ENCODE measurements at regions not wholly inside any gene's neighbourhood (a gene's known extent, or its start where the extent isn't known, plus 50 kb on each side); places are given as distances from the start of the nearest gene placed in this dataset.
"Not testable (repeated sequence)": the region's sequence is repeated elsewhere in the genome, so short reads cannot be mapped to it uniquely, and the experiment has no call there.

DNA sequence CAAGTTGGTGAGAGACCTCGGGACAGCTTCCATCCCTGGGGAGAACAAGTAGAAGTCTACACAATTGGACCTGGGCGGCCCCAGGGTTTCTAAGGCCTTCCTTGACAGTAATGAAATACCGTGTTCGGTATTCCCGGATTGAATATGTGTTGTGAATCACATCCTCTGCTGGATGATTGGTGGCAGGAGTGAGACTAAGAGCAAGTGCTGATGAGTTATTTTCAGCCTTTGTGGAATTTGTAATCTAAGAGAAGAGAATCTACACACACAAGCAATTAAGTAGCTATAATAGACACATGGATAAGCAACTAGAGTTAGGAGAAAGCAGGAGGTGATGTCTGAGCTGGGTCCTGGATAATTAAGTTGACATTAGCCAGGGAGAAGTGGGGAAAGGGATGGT, 64.8 kb upstream of the VWC2 start:
- Mint-ChIP-seq H3K4me1 (no peaks in the 10 kb centered on the region), H3K4me3 (no peak overlapping the region), H3K27me3 (peaks cover 0 to 5% (median 0%) of the 10 kb centered on the region in 5 donors), H3K9me3 (peaks cover 0 to 2% (median 0%) of the 10 kb centered on the region in 11 donors), H3K27ac (no peak overlapping the region), H3K36me3 (no peaks in the 10 kb centered on the region)
- H3K9me3 ChIP-seq (ENCODE audit: control insufficient read depth in 2 of 3, low read length in 3 of 3), result no peaks in the 10 kb centered on the region
- no peak for DNase-seq
- H3K4me3 ChIP-seq (ENCODE audit: low read length), result no peak overlapping the region
- POLR2A ChIA-PET, result no interaction called here
- CTCF ChIA-PET, result no interaction called here
- H3K27me3 ChIP-seq (ENCODE audit: control insufficient read depth in 2 of 2, insufficient read depth in 2 of 2, low read length in 2 of 2), result no peaks in the 10 kb centered on the region
- intact Hi-C loops (cut with micrococcal nuclease), result no loop called here
- ATAC-seq, result no peak
- no peaks in the 10 kb centered on the region for H3K36me3 ChIP-seq (ENCODE audit: control insufficient read depth in 2 of 3, insufficient read depth in 3 of 3, low read length in 3 of 3)
- no peak overlapping the region for H3K27ac ChIP-seq (ENCODE audit: low read depth, low read length)
- H3K4me1 ChIP-seq (ENCODE audit: control insufficient read depth in 2 of 2, insufficient read depth in 2 of 2, low read length in 2 of 2), result no peaks in the 10 kb centered on the region

DNA sequence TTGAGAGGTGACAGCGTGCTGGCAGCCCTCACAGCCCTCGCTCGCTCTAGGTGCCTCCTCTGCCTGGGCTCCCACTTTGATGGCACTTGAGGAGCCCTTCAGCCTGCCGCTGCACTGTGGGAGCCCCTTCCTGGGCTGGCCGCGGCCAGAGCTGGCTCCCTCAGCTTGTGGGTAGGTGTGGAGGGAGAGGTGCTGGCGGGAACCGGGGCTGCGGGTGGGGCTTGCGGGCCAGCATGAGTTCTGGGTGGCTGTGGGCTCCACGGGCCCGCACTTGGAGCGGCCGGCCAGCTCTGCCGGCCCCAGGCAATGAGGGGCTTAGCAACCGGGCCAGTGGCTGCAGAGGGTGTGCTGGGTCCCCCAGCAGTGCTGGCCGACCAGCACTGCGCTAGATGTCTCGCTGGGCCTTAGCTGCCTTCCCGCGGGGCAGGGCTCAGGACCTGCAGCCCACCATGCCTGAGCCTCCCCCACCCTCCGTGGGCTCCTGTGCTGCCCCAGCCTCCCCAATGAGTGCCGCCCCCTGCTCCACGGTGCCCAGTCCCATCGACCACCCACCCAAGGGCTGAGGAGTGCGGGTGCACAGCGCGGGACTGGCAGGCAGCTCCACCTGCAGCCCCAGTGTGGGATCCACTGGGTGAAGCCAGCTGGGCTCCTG, 62.2 kb upstream of the VWC2 start:
- H3K9me3 ChIP-seq (ENCODE audit: control insufficient read depth in 2 of 3, low read length in 3 of 3); H3K9me3 Mint-ChIP-seq; H3K27ac ChIP-seq (ENCODE audit: low read depth, low read length); H3K27me3 Mint-ChIP-seq; POLR2A ChIA-PET; DNase-seq; H3K36me3 ChIP-seq (ENCODE audit: control insufficient read depth in 2 of 3, insufficient read depth in 3 of 3, low read length in 3 of 3); H3K36me3 Mint-ChIP-seq; ATAC-seq; H3K27me3 ChIP-seq (ENCODE audit: control insufficient read depth in 2 of 2, insufficient read depth in 2 of 2, low read length in 2 of 2); H3K27ac Mint-ChIP-seq; H3K4me3 ChIP-seq (ENCODE audit: low read length); H3K4me1 ChIP-seq (ENCODE audit: control insufficient read depth in 2 of 2, insufficient read depth in 2 of 2, low read length in 2 of 2); H3K4me3 Mint-ChIP-seq; intact Hi-C loops (cut with micrococcal nuclease); H3K4me1 Mint-ChIP-seq; CTCF ChIA-PET: not testable (repeated sequence)

DNA sequence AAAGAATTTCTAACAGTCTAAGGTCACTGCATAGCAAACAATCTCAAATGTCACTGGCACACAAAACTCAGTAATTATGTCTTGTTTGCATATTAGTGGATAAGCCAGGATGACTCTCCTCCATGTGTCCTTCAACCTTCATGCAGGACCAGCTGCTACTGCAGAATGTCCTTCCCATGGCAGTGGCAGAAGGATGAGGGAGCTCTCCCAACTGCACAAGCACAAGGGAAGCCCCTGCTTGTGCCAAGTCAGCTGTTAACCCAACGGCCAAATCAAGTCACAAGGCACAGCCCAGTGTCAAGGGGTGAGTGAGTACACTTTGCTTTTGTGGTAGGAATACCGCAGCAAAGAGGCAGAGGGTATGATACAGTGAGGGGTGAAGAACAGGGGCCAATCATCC, 59.3 kb upstream of the VWC2 start:
- H3K27ac Mint-ChIP-seq, result no peak overlapping the region

DNA sequence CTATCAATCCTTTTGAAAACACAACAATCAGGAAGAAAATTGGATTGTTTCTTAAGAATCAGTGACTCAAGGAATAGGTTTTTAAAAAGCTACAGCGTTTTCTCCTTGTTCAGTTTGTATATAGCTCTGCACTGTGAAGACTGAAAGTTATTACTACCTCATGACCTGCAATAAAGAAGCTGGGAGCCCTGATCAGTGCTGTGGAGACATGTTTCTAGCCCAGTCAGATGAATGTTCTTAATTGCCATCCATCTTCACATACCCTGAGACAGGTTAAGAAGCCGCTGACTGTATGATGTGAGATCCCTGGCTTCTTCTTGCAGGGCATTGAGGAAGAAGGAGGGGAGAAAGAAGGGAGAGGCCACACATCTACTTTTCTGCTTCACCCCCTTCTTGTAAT, 58.0 kb upstream of the VWC2 start:
- no peak for ATAC-seq
- H3K9me3 Mint-ChIP-seq, result peaks cover 0 to 5% (median 0%) of the 10 kb centered on the region in 11 donors
- POLR2A ChIA-PET, result no interaction called here

More for the DNA sequence above, 59.3 kb upstream of the VWC2 start:
- Mint-ChIP-seq H3K4me3 (no peak overlapping the region), H3K4me1 (no peaks in the 10 kb centered on the region), H3K9me3 (peaks cover 0 to 1% (median 0%) of the 10 kb centered on the region in 11 donors), H3K36me3 (no peaks in the 10 kb centered on the region), H3K27me3 (peaks cover 0 to 6% (median 2%) of the 10 kb centered on the region in 5 donors)
- Histone ChIP-seq H3K4me3 (ENCODE audit: low read length) (no peak overlapping the region), H3K27ac (ENCODE audit: low read depth, low read length) (no peak overlapping the region), H3K4me1 (ENCODE audit: control insufficient read depth in 2 of 2, insufficient read depth in 2 of 2, low read length in 2 of 2) (no peaks in the 10 kb centered on the region), H3K27me3 (ENCODE audit: control insufficient read depth in 2 of 2, insufficient read depth in 2 of 2, low read length in 2 of 2) (no peaks in the 10 kb centered on the region), H3K9me3 (ENCODE audit: control insufficient read depth in 2 of 3, low read length in 3 of 3) (no peaks in the 10 kb centered on the region), H3K36me3 (ENCODE audit: control insufficient read depth in 2 of 3, insufficient read depth in 3 of 3, low read length in 3 of 3) (no peaks in the 10 kb centered on the region)
- ChIA-PET CTCF (interaction anchor here (0.7 kb wide), 1 partner anchor 11 kb away, joined by 4 read pairs; no protein-coding TSS in a partner anchor), POLR2A (no interaction called here)
- no peak for DNase-seq
- no peak for ATAC-seq
- intact Hi-C loops (cut with micrococcal nuclease), result no loop called here

DNA sequence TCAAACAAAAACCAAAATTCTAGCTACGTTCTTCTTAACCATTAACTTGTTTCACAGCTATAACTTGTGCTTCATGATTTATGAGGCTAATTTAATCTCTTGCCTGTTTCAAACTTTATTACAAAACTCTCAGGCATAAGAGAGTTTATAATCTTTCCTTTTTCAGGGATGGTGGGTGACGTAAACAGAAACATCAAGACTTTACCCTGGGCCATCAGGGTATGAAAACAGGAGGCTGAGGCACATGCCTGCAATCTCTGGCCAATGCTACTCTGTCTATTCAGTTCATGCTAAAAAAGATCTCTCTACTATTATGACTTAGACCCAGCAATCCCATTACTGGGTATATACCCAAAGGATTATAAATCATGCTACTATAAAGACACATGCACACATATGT, 55.9 kb upstream of the VWC2 start:
- CTCF ChIA-PET, result no interaction called here
- Mint-ChIP-seq H3K4me3 (no peak overlapping the region), H3K9me3 (peaks cover 0 to 5% (median 0%) of the 10 kb centered on the region in 11 donors), H3K27ac (no peak overlapping the region), H3K36me3 (no peaks in the 10 kb centered on the region), H3K27me3 (peaks cover 0 to 6% (median 2%) of the 10 kb centered on the region in 5 donors), H3K4me1 (no peaks in the 10 kb centered on the region)
- no peaks in the 10 kb centered on the region for H3K36me3 ChIP-seq (ENCODE audit: control insufficient read depth in 2 of 3, insufficient read depth in 3 of 3, low read length in 3 of 3)
- POLR2A ChIA-PET, result no interaction called here
- H3K27ac ChIP-seq (ENCODE audit: low read depth, low read length), result no peak overlapping the region
- H3K9me3 ChIP-seq (ENCODE audit: control insufficient read depth in 2 of 3, low read length in 3 of 3), result no peaks in the 10 kb centered on the region
- no peaks in the 10 kb centered on the region for H3K27me3 ChIP-seq (ENCODE audit: control insufficient read depth in 2 of 2, insufficient read depth in 2 of 2, low read length in 2 of 2)
- no peak for DNase-seq
- ATAC-seq, result no peak
- H3K4me3 ChIP-seq (ENCODE audit: low read length), result no peak overlapping the region
- H3K4me1 ChIP-seq (ENCODE audit: control insufficient read depth in 2 of 2, insufficient read depth in 2 of 2, low read length in 2 of 2), result no peaks in the 10 kb centered on the region
- intact Hi-C loops (cut with micrococcal nuclease), result no loop called here

More for the DNA sequence above, 58.0 kb upstream of the VWC2 start:
- no peak overlapping the region for H3K27ac ChIP-seq (ENCODE audit: low read depth, low read length)
- H3K27me3 ChIP-seq (ENCODE audit: control insufficient read depth in 2 of 2, insufficient read depth in 2 of 2, low read length in 2 of 2), result no peaks in the 10 kb centered on the region
- CTCF ChIA-PET, result no interaction called here
- Mint-ChIP-seq H3K4me1 (no peaks in the 10 kb centered on the region), H3K36me3 (no peaks in the 10 kb centered on the region), H3K4me3 (no peak overlapping the region), H3K27me3 (peaks cover 0 to 6% (median 2%) of the 10 kb centered on the region in 5 donors), H3K27ac (no peak overlapping the region)
- no peaks in the 10 kb centered on the region for H3K36me3 ChIP-seq (ENCODE audit: control insufficient read depth in 2 of 3, insufficient read depth in 3 of 3, low read length in 3 of 3)
- intact Hi-C loops (cut with micrococcal nuclease), result no loop called here
- H3K4me1 ChIP-seq (ENCODE audit: control insufficient read depth in 2 of 2, insufficient read depth in 2 of 2, low read length in 2 of 2), result no peaks in the 10 kb centered on the region
- H3K4me3 ChIP-seq (ENCODE audit: low read length), result no peak overlapping the region
- DNase-seq, result no peak
- H3K9me3 ChIP-seq (ENCODE audit: control insufficient read depth in 2 of 3, low read length in 3 of 3), result no peaks in the 10 kb centered on the region

DNA sequence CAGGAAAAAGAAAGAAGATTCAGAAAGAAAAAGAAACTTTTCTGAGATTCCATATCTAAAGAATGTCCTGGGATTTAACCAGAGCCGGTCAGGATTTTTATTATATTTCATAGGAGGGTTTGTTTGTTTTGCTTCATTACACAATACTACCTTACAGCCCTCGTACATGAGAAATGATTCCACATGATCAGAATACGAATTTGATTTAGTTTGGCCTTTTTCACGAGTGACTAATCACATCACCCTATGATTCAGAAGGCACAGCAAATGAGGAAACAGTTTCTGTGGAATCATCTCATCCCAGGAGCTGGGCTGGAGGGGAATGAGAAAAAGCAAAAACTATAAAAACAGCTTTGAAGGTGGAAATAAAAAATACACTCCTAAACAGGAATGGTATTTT, 54.7 kb upstream of the VWC2 start:
- H3K4me3 Mint-ChIP-seq, result no peak overlapping the region
- ATAC-seq, result no peak
- intact Hi-C loops (cut with micrococcal nuclease), result no loop called here

DNA sequence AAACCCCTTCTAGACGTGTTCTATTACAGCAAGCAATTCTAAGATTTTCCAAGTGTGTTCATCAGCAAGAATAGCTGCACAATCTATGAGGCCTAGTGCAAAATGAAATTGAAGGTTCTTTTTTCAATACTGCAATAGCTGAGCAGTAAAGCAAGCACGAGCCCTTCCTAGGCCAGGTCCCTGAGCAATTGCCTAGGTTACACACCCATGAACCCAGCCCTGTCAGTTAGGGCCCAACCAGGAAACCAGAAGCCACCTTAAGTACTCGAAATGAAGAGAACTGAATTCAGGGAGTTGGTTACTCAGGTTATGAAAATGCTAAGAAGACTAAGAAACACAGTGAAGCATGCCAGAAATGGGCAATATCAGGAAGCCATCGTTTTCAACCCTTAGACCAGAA, 52.0 kb upstream of the VWC2 start:
- no peak overlapping the region for H3K27ac ChIP-seq (ENCODE audit: low read depth, low read length)
- Mint-ChIP-seq H3K9me3 (peaks cover 0 to 5% (median 0%) of the 10 kb centered on the region in 11 donors), H3K36me3 (no peaks in the 10 kb centered on the region), H3K4me1 (no peaks in the 10 kb centered on the region), H3K27me3 (peaks cover 0 to 4% (median 0%) of the 10 kb centered on the region in 5 donors), H3K27ac (no peak overlapping the region), H3K4me3 (no peak overlapping the region)
- POLR2A ChIA-PET, result no interaction called here
- H3K27me3 ChIP-seq (ENCODE audit: control insufficient read depth in 2 of 2, insufficient read depth in 2 of 2, low read length in 2 of 2), result no peaks in the 10 kb centered on the region
- CTCF ChIA-PET, result no interaction called here
- no peaks in the 10 kb centered on the region for H3K36me3 ChIP-seq (ENCODE audit: control insufficient read depth in 2 of 3, insufficient read depth in 3 of 3, low read length in 3 of 3)
- no peak overlapping the region for H3K4me3 ChIP-seq (ENCODE audit: low read length)
- no peaks in the 10 kb centered on the region for H3K9me3 ChIP-seq (ENCODE audit: control insufficient read depth in 2 of 3, low read length in 3 of 3)
- no peak for ATAC-seq
- intact Hi-C loops (cut with micrococcal nuclease), result no loop called here
- H3K4me1 ChIP-seq (ENCODE audit: control insufficient read depth in 2 of 2, insufficient read depth in 2 of 2, low read length in 2 of 2), result no peaks in the 10 kb centered on the region
- no peak for DNase-seq

More for the DNA sequence above, 54.7 kb upstream of the VWC2 start:
- no peak for DNase-seq
- Mint-ChIP-seq H3K4me1 (no peaks in the 10 kb centered on the region), H3K36me3 (no peaks in the 10 kb centered on the region), H3K27ac (no peak overlapping the region), H3K27me3 (peaks cover 0 to 6% (median 2%) of the 10 kb centered on the region in 5 donors), H3K9me3 (peaks cover 0 to 5% (median 0%) of the 10 kb centered on the region in 11 donors)
- H3K9me3 ChIP-seq (ENCODE audit: control insufficient read depth in 2 of 3, low read length in 3 of 3), result no peaks in the 10 kb centered on the region
- ChIA-PET POLR2A (no interaction called here), CTCF (no interaction called here)
- no peak overlapping the region for H3K4me3 ChIP-seq (ENCODE audit: low read length)
- H3K27me3 ChIP-seq (ENCODE audit: control insufficient read depth in 2 of 2, insufficient read depth in 2 of 2, low read length in 2 of 2), result no peaks in the 10 kb centered on the region
- no peak overlapping the region for H3K27ac ChIP-seq (ENCODE audit: low read depth, low read length)
- no peaks in the 10 kb centered on the region for H3K36me3 ChIP-seq (ENCODE audit: control insufficient read depth in 2 of 3, insufficient read depth in 3 of 3, low read length in 3 of 3)
- no peaks in the 10 kb centered on the region for H3K4me1 ChIP-seq (ENCODE audit: control insufficient read depth in 2 of 2, insufficient read depth in 2 of 2, low read length in 2 of 2)
